Umbilical cord (tissue), 1 donor: ENCODE measurements at regions not wholly inside any gene's neighbourhood (a gene's known extent, or its start where the extent isn't known, plus 50 kb on each side); places are given as distances from the start of the nearest gene placed in this dataset.
"Not testable (repeated sequence)": the region's sequence is repeated elsewhere in the genome, so short reads cannot be mapped to it uniquely, and the experiment has no call there.

Experiments
- DNase-seq: peaks from one replicate; pipeline ENCODE4 v3.0.0-alpha.2; 2015; ENCODE audit warnings: low spot score

- DNase-seq: not testable (repeated sequence)
Measured at GRCh38 chr1:176396604-176397395, 66.2 kb upstream of the PAPPA2 start.

GRCh38 chr1:176391621-176392020, 71.4 kb upstream of the PAPPA2 start:
- DNase-seq: no peak

GRCh38 chr1:176384841-176385240, 78.1 kb upstream of the PAPPA2 start:
- no peak for DNase-seq

- no peak for DNase-seq
Measured at GRCh38 chr1:176382163-176382562, 80.8 kb upstream of the PAPPA2 start.

- no peak for DNase-seq
Measured at GRCh38 chr1:176379626-176380339, 83.2 kb upstream of the PAPPA2 start.

- peak; percentile 70 for DNase-seq
Measured at GRCh38 chr1:176374967-176375569, 87.9 kb upstream of the PAPPA2 start.

- no peak for DNase-seq
Measured at GRCh38 chr1:176364236-176364905, 98.6 kb upstream of the PAPPA2 start.

- not testable (repeated sequence) for DNase-seq
Measured at GRCh38 chr1:176349135-176349715, 113.8 kb upstream of the PAPPA2 start.

GRCh38 chr1:176341656-176342055, 121.3 kb upstream of the PAPPA2 start:
- DNase-seq: no peak

- no peak for DNase-seq
Measured at GRCh38 chr1:176338877-176339276, 124.1 kb upstream of the PAPPA2 start.

- no peak for DNase-seq
Measured at GRCh38 chr1:176330782-176331181, 123.7 kb upstream of the COP1 start.

GRCh38 chr1:176325664-176326063, 118.6 kb upstream of the COP1 start:
- peak; percentile 1 for DNase-seq

- no peak for DNase-seq
Measured at GRCh38 chr1:176323472-176323871, 116.4 kb upstream of the COP1 start.

- DNase-seq: no peak
Measured at GRCh38 chr1:176315519-176316220, 108.6 kb upstream of the COP1 start.

- not testable (repeated sequence) for DNase-seq
Measured at GRCh38 chr1:176296602-176297001, 89.5 kb upstream of the COP1 start.

- DNase-seq: no peak
Measured at GRCh38 chr1:176285996-176286395, 78.9 kb upstream of the COP1 start.

- no peak for DNase-seq
Measured at GRCh38 chr1:176271572-176271971, 64.5 kb upstream of the COP1 start.
